ENCODE measurements at regions not wholly inside any gene's neighbourhood (a gene's known extent, or its start where the extent isn't known, plus 50 kb on each side); places are given as distances from the start of the nearest gene placed in this dataset.

DNA sequence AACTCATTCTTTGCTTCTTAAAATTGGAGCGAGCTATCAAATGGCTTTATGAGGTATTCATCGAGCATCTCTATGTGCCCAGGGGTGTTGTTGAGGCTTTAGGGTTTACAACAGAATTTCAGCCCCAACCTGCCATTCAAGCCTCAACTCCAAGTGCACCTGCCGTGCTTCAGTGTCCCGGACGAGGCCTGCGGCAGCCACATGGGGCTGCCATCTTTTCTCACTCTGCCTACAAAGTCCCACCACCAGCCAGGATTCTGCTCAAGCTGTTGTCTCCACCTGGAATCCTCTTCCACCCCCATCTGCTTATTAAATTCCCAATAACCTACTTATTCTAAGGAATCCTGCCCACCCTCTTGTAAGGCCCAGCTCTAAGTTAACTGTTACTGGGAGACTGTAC, 242.4 kb downstream of the OPA1 start:
- TF ChIP-seq, protein P1, sequence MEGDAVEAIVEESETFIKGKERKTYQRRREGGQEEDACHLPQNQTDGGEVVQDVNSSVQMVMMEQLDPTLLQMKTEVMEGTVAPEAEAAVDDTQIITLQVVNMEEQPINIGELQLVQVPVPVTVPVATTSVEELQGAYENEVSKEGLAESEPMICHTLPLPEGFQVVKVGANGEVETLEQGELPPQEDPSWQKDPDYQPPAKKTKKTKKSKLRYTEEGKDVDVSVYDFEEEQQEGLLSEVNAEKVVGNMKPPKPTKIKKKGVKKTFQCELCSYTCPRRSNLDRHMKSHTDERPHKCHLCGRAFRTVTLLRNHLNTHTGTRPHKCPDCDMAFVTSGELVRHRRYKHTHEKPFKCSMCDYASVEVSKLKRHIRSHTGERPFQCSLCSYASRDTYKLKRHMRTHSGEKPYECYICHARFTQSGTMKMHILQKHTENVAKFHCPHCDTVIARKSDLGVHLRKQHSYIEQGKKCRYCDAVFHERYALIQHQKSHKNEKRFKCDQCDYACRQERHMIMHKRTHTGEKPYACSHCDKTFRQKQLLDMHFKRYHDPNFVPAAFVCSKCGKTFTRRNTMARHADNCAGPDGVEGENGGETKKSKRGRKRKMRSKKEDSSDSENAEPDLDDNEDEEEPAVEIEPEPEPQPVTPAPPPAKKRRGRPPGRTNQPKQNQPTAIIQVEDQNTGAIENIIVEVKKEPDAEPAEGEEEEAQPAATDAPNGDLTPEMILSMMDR (conservative IDR thresholded peaks at IDR 0.05; ENCODE audit: low read depth, low read length) = no peak
- DNase-seq (ENCODE audit: low read depth) = no peak
- H3K4me3 ChIP-seq (ENCODE audit: low read length) = no peak overlapping the region

DNA sequence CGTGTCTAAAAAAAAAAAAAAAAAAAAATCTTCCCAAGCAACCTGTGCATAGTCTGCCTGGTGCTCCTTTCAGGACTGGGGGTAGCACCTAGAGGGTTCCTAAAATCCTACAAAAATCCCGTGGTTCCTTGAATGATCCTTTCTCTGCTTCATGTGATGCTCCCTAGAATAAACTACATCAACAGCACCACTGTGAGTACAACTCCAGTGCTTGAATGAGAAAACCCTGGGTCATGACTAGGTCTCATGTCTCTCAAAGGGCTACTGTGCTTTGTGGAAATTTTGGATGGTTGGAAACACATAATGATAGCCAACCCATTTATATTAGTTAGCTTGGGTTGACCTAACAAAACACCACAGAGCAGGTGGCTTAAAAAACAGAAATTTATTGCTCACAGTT, 243.5 kb downstream of the OPA1 start:
- TF ChIP-seq, protein P1 (conservative IDR thresholded peaks at IDR 0.05; ENCODE audit: low read depth, low read length) = no peak
- no peak for DNase-seq (ENCODE audit: low read depth)
- no peak overlapping the region for H3K4me3 ChIP-seq (ENCODE audit: low read length)

GRCh38 chr3:193836918-193837317, 243.9 kb downstream of the OPA1 start:
- no peak for DNase-seq (ENCODE audit: low read depth)
- TF ChIP-seq, protein P1 (conservative IDR thresholded peaks at IDR 0.05; ENCODE audit: low read depth, low read length) = no peak
- H3K4me3 ChIP-seq (ENCODE audit: low read length) = no peak overlapping the region

- H3K4me3 ChIP-seq (ENCODE audit: low read length) = no peak overlapping the region
- no peak for DNase-seq (ENCODE audit: low read depth)
- TF ChIP-seq, protein P1 (conservative IDR thresholded peaks at IDR 0.05; ENCODE audit: low read depth, low read length) = no peak
Measured at GRCh38 chr3:193837347-193837827, 244.4 kb downstream of the OPA1 start.

- no peak overlapping the region for H3K4me3 ChIP-seq (ENCODE audit: low read length)
- no peak for DNase-seq (ENCODE audit: low read depth)
- TF ChIP-seq, protein P1 (conservative IDR thresholded peaks at IDR 0.05; ENCODE audit: low read depth, low read length) = no peak
Measured at GRCh38 chr3:193840111-193840641, 247.2 kb downstream of the OPA1 start.

GRCh38 chr3:193841581-193841980, 248.6 kb downstream of the OPA1 start:
- TF ChIP-seq, protein P1 (conservative IDR thresholded peaks at IDR 0.05; ENCODE audit: low read depth, low read length) = no peak
- no peak for DNase-seq (ENCODE audit: low read depth)

GRCh38 chr3:193842029-193842798, 249.2 kb downstream of the OPA1 start:
- TF ChIP-seq, protein P1 (conservative IDR thresholded peaks at IDR 0.05; ENCODE audit: low read depth, low read length) = no peak
- no peak for DNase-seq (ENCODE audit: low read depth)
- no peak overlapping the region for H3K4me3 ChIP-seq (ENCODE audit: low read length)

More at GRCh38 chr3:193841581-193841980, 248.6 kb downstream of the OPA1 start:
- no peak overlapping the region for H3K4me3 ChIP-seq (ENCODE audit: low read length)
